ENCODE measurements at regions not wholly inside any gene's neighbourhood (a gene's known extent, or its start where the extent isn't known, plus 50 kb on each side); places are given as distances from the start of the nearest gene placed in this dataset.
"Not testable (repeated sequence)": the region's sequence is repeated elsewhere in the genome, so short reads cannot be mapped to it uniquely, and the experiment has no call there.

DNA sequence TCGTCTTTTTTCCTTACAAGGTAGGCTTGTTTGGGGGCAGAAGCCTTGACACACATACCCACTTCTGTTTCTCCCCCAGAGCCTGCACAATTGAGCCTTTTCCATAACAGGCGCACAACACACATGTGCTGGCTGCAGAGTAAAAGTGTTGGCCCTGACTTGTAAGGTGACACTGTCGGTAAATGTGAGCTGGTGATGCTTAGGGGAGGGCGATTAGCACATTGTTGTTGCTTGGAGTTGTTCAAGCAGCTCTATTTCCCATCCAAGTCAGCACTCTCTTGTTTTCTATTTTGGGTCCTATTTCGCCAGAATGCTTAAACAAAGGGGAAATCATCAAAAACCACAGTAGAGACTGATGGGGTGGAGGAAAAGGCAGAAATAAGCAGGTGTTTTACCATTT, 51.9 kb upstream of the PTPRJ start:
- no peak for DNase-seq

DNA sequence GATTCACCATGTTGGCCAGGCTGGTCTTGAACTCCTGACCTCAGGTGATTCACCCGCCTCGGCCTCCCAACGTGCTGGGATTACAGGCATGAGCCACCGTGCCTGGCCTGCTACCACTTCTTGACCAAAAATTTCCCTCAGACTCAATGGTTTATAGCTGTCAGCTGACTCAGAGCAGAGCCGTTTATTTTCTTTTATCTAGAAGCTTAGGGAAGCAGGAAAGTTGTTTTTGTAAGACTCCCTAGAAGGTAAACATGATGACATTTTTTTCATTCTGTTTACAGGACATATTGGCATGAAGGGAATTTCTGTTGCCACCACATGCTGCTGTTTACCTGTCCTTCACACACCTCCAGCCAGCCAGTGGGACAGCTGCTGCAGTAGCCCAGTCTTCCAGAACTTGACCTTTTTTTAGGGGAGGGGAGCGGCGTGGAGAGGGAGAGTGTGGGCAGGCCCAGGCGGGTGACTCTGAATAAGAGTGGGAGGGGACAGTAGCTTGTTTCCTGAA, 56.1 kb upstream of the PTPRJ start:
- no peak for DNase-seq

DNA sequence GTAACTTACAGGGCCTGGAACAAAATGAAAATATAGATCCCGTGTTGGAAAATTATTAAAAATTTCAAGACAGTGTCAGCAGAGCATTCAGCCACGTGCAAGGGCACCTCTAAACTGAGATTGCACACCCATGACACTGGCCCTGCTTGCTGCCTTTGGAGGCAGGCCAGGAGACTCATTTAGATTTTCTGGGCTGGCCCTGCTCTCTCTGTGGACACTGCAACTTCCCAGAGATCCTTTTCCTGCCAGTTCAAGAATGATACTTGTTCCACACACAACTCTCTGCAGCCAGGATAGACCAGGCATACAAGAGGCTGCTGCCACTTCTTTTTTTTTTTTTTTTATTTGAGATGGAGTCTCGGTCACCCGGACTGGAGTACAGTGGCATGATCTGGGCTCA, 56.7 kb upstream of the PTPRJ start:
- no peak for DNase-seq

DNA sequence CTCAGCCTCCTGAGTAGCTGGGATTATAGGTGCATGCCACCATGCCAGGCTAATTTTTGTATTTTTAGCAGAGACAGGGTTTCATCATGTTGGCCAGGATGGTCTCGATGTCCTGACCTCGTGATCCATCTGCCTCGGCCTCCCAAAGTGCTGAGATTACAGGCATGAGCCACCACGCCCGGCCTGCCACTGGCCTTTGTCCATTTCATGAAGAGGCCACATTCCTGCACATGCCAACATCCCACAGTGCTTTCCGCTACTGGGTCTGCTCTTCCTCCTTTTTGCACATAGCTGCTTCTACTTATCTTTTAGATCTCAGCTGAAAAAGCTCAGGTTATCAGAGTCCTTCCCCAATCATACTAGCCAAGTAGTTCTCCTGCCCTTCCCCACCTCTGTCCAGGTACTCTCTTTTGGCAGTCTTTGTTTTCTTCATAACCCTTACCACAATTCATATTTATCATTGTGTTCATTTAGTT, 59.2 kb upstream of the PTPRJ start:
- DNase-seq = not testable (repeated sequence)

DNA sequence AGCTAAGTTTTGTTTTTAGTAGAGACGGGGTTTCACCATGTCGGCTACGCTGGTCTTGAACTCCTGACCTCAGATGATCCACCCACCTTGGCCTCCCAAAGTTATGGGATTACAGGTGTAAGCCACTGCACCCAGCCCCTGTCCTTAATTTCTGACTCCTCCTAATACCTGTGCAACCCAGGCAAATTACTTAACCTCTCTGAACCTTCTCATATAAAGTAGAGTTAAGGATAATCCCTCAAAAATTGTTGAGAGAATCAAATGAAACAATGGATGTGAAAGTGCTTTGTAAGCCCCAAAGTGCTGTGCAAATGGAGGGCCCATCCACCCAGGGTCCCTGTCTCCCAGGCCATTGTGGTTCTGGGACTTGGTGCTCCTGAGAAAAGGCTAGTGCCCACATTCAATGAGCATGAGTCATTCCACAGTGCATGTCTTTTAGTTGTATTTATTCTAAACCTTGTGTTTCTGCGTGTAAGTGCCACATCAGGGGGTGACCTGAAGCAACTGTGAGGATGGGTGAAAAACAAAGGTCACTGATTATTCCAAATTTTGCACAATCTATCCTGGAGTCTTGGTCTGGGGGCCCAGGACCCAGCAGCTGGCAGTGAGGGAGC, 61.4 kb upstream of the PTPRJ start:
- DNase-seq = no peak

DNA sequence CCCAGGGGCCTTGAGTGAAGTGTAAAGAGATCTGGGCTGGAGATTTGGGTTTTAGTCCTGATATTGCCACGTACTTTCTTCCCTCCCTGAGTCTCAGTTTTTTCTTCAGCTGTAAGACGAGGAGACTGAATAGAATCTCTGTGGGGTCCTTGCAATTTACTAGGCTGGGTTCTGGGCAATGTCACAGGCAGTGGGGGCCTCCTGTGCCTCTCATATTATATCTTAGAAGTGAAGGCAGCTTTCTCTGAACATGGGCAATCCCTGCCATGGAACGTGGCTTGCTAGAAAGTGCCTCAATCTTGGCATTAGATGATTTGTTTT, 62.0 kb upstream of the PTPRJ start:
- no peak for DNase-seq

DNA sequence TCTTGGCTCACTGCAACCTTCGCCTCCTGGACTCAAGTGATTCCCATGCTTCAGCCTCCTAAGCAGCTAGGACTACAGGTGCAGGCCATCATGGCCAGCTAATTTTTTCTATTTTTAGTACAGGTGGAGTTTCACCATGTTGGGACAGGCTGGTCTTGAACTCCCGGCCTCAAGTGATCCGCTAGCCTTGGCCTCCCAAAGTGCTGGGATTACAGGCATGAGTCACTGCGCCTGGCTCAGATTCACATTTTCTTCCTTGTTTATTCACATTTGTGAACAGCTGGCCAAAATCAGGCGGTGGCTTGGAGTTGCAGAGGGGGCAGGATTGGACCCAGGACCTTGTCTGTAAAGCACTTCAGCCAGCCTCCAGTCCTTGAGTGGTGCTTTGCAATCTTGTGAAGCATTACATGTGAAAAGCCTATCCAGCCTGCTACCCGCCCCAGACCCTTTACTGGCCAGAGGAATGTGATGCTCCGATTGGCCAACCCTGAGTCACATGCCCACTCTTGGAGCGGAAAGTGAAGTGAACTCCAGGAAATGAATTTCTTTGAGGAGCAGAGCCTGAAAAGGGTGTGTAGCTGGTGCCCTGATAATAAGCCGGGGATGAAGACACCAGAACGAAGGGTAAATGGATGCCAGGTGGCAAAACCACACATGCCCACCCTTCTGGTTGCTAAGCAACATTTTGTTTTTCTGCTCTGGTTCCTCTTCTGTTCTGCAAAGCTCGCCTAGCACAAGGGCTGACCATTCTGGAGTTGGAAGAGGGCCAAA, 62.6 kb upstream of the PTPRJ start:
- DNase-seq = no peak

DNA sequence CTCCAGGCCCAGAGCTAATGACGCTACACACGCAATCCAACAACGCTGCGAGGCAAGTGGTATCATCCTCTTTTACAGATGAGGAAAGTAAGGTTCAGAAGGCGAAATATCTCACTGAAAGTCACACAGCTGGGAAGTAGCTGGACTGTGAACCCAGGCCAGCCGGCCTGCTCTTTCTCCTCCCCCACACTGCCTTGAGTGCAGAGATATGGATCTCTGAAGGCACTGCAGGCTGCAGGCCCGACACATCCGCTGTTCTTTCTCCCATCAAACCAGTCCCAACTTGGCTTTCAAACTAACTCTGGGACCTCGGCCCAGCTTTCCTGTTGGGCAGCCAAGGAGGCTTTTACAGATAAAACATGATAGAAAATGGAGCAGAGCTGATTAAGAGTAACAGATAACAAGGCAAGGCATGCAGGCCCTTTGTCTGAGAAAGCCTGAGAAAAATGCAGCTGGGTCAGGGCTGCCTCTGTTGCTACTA, 64.0 kb upstream of the PTPRJ start:
- no peak for DNase-seq

DNA sequence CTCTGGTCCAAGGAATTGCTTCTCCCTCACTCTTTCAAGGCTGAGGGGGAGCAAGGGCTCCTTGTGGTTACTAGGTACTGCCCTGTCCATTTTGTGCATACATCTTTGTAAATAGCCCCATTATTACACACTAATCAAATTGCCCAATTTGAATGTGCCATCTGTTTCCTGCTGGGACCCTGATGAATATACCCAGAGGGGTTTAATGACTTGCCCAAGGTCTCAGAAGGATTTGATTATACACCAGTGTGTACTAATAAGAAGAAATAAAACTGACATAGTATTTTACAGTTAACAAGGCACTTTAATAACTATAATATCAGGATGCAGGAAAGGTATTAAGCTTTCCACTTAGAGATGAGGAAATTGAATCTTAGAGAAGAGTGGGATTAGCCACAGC, 64.6 kb upstream of the PTPRJ start:
- DNase-seq = no peak

DNA sequence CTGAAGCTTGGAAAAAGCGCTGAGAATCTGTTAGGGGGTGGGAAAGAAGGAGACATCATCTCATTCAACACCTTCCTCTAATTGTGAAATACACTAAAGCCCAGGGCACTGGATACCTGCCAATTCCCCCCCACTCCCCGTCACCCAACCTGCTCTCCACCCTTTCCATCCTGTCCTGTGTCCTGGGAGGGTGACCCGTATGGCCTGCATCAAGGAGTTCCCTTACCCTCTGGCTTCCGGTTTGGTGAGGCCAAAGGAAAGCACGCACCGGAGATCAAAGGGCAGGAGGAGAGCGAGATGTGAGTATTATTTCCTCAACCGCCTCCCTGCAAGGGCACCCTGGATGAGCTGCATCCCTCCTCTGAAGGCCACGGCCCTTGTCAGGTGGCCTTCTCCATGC, 65.0 kb upstream of the PTPRJ start:
- peak; percentile 10 for DNase-seq

DNA sequence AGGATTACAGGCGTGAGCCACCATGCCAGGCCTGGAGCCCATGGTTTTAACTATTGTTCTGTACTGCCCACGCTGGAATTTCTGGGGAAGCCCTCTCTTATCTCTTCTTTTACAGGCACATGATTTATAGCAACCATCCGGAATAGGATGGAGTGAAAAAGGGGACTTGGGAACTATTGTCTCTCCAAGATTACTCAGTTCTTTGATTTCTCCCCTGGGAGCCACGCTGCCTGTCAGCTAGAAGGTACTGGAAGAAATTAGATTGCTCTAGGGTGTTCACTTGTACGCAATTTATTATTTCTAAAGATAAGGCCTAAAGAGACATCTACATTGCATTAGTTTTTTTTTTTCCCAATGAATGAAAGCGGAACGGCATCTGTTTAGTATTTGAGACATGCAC, 65.6 kb upstream of the PTPRJ start:
- DNase-seq = no peak

DNA sequence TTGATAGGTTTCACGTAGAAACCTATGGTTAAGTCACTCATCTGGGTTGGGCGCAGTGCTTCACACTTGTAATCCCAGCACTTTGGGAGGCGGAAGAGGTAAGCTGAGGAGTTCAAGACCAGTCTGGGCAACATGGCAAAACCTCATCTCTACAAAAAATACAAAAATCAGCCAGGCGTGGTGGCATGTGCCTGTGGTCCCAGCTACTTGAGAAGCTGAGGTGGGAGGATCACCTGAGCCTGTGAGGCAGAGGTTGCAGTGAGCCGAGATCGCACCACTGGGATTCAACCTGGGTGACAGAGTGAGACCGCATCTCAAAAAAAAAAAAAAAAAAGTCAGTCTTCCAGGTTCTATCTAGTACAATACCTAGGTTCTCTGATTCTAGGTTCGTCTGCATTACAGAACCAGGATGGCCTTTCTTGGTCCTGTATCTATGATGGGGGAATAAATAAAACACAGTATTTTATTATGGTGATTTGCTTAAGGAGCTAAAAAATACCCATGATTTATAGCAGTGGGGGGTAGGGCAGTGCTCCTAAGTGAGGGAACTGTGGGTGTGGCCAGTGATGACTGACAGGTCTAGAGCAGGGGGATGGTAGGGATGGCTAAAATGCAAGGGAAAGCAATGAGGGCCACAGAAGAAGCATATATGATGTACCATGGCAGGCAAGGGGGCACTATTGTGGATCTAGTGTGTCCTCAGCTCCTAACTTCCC, 65.5 kb upstream of the NUP160 start:
- no peak for DNase-seq

DNA sequence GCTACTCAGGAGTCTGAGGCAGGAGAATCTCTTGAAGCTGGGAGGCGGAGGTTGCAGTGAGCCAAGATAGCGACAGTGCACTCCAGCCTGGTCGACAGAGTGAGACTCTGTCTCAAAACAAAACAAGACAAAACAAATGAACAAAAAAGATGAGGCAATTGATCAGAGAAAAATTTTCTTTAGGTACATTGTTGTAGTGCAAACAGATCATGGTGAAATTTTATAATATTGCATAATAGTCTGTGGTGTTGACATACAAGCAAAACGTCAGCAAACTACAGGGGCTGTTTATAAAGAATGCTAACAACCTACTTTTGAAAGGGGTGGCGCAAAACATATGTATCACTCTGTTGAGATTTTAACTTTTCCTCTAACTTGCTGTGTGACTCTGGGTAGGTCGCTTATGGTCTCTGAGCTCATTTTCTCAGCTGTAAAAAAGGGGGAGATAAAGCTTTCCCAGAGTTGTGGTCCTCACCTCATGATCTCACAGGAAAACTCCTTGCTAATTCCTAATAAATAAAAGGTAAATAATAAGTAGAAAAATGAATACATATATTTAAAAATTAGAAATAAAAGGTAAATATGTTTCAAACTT, 64.8 kb upstream of the NUP160 start:
- DNase-seq = no peak

DNA sequence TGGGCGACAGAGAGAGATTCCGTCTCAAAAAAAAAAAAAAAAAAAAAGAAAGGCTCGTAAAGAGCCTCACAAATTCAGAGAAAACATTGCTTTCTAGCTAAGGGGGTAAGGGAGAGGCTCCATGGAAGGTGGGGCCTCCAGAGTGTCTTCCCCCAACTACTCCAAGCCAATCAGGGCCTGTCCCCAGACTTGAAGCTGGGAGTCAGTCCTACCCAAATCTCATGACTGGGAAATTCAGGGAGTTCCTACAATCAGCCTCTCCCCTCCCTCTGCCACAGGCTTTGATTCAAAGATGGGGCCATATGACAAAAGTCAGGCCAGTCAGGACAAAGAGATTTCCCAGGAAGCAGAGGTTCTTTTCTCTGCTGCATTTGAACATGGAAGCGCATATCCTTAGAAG, 63.0 kb upstream of the NUP160 start:
- DNase-seq = no peak

DNA sequence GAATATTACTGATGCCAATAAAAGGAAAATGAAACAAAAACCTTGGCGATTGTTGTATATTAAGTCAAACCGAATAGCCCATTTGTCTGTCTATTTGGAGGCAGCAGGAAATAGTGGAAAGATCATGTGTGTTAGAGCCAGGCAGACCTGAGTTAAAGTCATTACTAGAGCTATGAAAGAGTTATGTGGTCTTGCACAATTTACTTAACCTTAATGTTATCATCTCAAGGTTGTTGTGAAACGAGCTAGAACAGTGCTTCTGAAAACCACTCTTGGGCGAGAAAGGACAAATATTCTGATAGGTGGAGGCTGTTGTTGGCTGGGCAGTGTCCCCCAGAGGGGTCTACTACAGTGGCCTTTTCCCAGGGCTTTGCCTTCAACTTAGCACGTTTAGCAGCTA, 60.0 kb upstream of the NUP160 start:
- DNase-seq = no peak

DNA sequence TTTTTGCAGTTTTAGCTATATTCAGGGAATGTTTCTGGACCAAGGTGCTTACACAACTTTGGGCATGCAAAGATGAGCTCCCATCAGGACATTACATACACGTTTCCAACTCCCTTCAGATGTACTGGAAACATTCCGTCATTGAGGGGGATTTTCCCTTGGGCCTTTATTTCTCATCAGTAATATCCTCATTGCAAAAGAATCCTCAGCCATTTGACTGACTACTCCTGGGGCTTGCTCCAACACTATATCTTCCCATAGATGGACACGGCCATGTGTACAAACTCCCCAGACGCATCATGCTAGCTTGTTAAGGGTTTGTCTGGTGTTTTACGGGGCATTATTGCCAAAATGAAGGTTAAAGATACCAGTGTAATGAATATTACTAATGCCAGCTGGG, 59.3 kb upstream of the NUP160 start:
- no peak for DNase-seq

DNA sequence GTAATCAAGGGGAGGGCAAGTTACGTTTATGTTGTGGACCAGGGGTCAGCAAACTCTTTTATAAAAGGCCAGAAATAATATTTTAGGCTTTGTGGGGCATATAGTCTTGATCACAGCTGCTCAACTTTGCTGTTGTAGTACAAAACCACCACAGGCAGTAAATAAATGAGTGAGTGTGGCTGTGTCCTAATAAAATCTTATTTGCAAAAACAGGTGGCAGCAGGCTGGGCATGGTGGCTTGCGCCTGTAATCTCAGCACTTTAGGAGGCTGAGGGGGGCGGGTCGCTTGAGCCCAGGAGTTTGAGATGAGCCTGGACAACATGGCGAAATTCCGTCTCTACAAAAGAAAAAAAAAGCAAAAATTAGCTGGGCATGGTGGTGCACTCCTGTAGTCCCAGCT, 57.9 kb upstream of the NUP160 start:
- no peak for DNase-seq

DNA sequence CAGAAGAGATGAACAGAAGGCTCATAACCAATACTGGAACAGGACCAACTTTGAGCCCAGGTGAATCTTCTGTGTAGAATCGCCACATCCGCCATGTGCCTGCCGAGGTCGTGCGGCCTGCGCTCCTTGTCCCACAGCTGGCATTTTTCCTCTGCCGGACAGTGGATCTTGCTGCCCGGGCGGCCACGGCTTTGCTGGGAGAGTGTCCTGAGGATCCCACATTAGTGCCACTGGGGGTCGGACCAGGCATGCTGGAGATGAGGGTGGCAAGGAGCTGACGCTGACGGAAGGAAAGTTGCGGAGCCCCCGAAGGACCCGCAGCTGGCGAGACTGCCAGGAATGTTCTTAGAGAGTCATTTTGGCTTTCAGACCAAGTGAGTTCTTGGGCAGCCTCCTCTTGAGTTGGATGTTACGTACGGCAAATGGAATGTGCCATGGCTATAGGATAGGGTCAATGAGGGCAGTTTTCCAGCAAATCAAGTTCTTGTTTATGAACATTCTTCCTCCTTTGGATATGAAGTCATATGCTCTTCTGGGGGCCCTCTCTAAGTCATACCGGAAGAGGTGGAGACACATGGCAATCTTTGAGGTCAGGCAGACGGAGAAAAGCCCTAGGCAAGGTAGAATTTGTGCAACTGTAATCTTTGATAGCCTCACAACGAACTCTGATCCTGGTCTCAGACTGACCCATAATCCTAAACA, 57.4 kb upstream of the NUP160 start:
- no peak for DNase-seq

DNA sequence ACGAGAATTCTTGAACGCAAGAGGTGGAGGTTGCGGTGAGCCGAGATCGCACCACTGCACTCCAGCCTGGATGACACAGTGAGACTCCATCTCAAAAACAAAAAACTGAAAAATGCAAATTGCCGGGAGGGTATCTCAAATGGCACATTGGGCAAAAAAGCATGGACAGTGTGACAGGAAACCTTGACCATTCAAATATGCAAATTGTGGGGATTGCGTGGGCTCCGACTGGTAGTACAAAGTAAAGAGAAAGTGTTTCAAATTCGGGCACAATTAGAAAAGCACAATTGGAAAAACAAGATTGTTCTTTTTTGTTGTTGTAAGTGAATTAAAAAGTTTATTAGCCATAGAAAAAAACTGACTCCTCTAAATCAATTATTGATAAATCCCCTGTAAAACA, 56.7 kb upstream of the NUP160 start:
- DNase-seq = no peak

DNA sequence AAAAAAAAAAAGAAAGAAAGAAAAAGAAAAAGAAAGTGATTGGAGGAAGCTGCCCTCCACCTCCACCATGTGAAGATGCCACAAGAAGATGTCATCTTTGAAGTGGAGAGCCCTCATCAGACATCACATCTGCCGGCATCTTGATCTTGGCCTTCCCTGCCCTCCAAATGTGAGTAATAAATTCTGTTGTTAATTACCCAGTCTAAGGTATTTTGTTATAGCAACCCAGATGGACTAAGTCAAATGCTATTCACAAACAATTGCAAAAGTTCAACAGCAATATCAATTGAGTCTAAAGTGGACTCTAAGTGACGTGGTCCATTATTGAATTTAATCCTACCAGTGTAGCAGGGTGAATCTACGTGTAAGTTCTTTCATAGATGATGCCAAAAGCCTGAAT, 55.9 kb upstream of the NUP160 start:
- no peak for DNase-seq

DNA sequence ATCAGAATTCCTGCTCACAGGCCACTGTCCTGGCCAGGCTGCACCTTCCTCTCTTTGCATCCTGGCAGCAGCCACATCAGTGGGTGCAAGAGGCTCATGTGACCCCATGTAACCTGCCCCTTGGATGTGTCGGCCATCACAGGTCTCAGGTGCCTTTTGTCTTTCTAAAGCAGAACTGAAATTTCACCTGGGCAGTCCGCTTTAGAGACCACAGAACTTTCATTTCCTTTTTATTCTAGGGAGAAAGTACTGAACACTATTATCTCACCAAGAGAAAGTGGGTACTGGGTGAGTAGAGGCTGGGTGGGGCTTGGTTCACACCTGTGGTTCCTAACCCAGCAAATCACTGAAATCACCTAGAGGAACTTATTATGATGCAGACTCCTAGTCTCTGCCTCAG, 51.7 kb upstream of the NUP160 start:
- no peak for DNase-seq

Data from stimulated activated naive CD4-positive, alpha-beta T cell treated with Interleukin-2 at 50 U/mL for 16 hours (primary cell).